GM23338 (cell line): ENCODE measurements at regions not wholly inside any gene's neighbourhood (a gene's known extent, or its start where the extent isn't known, plus 50 kb on each side); places are given as distances from the start of the nearest gene placed in this dataset.

Experiments
- ATAC-seq: fragments of 200-7000 bp; cut with Tn5 transposase; 3 replicates; pipeline ENCODE4 v1.9.1; 2020
- DNase-seq: peaks from one replicate; pipeline ENCODE4 v3.0.0-alpha.2; 2015; ENCODE audit warnings: low spot score
- H2AFZ ChIP-seq: fragments of 200-600 bp; sonication (generic); 2 replicates; pipeline ENCODE4 v1.8.0; 2016; ENCODE audit warnings: antibody characterized with exemption, mild to moderate bottlenecking, moderate library complexity
- H3F3A ChIP-seq: fragments of 200-600 bp; sonication (generic); replicated peaks from 2 replicates; pipeline ENCODE4 v1.8.0; 2017; ENCODE audit warnings: antibody characterized with exemption, mixed run types, low read depth
- H3K27ac ChIP-seq: fragments of 200-600 bp; sonication (generic); 2 replicates; pipeline ENCODE4 v1.6.1; 2016; ENCODE audit warnings: low read depth
- H3K27me3 ChIP-seq: fragments of 200-600 bp; sonication (generic); 2 replicates; pipeline ENCODE4 v1.8.0; 2016; ENCODE audit warnings: mild to moderate bottlenecking, mixed run types, moderate library complexity; ENCODE audit not compliant: insufficient read depth
- H3K36me3 ChIP-seq: fragments of 200-600 bp; sonication (generic); 2 replicates; pipeline ENCODE4 v1.8.0; 2016; ENCODE audit warnings: mild to moderate bottlenecking; ENCODE audit not compliant: insufficient read depth
- H3K4me1 ChIP-seq: fragments of 200-600 bp; sonication (generic); 2 replicates; pipeline ENCODE4 v1.8.0; 2016; ENCODE audit warnings: mild to moderate bottlenecking, moderate library complexity; ENCODE audit not compliant: insufficient read depth
- H3K4me2 ChIP-seq: fragments of 200-600 bp; sonication (generic); 2 replicates; pipeline ENCODE4 v1.7.1; 2017; ENCODE audit warnings: mixed run types
- H3K4me3 ChIP-seq: fragments of 200-600 bp; sonication (generic); 2 replicates; pipeline ENCODE4 v1.6.1; 2016; ENCODE audit warnings: mixed run types
- H3K79me2 ChIP-seq: fragments of 200-600 bp; sonication (generic); replicated peaks from 2 replicates; pipeline ENCODE4 v1.8.0; 2017; ENCODE audit warnings: mild to moderate bottlenecking; ENCODE audit not compliant: insufficient read depth
- H3K9me2 ChIP-seq: fragments of 200-600 bp; sonication (generic); 2 replicates; pipeline ENCODE4 v1.8.0; 2017; ENCODE audit not compliant: insufficient read depth
- H4K20me1 ChIP-seq: fragments of 200-600 bp; sonication (generic); replicated peaks from 2 replicates; pipeline ENCODE4 v1.8.0; 2017; ENCODE audit warnings: mild to moderate bottlenecking; ENCODE audit not compliant: insufficient read depth
- H3K27ac Mint-ChIP-seq: 2 replicates; pipeline ENCODE4 v1.8.0; 2020; ENCODE audit warnings: inconsistent platforms, mild to moderate bottlenecking, moderate library complexity, mixed read lengths
- H3K27me3 Mint-ChIP-seq: 3 replicates; pipeline ENCODE4 v1.8.0; 2022; ENCODE audit warnings: low read depth, mild to moderate bottlenecking, moderate library complexity, mixed read lengths, inconsistent platforms; ENCODE audit not compliant: insufficient read depth, poor library complexity
- H3K36me3 Mint-ChIP-seq: 3 replicates; pipeline ENCODE4 v1.8.0; 2021; ENCODE audit warnings: low read depth, mild to moderate bottlenecking, inconsistent platforms, moderate library complexity, mixed read lengths
- H3K4me1 Mint-ChIP-seq: 3 replicates; pipeline ENCODE4 v1.8.0; 2020; ENCODE audit warnings: mild to moderate bottlenecking, inconsistent platforms, mixed read lengths
- H3K4me3 Mint-ChIP-seq: 3 replicates; pipeline ENCODE4 v1.8.0; 2021; ENCODE audit warnings: moderate library complexity, mild to moderate bottlenecking, inconsistent platforms, mixed read lengths
- H3K9me3 Mint-ChIP-seq: 3 replicates; pipeline ENCODE4 v1.8.0; 2020; ENCODE audit warnings: moderate library complexity, mild to moderate bottlenecking, inconsistent platforms, mixed read lengths
- CREB1 ChIP-seq: fragments of 250-450 bp; sonication (Bioruptor Pico); IDR thresholded peaks from 2 replicates; pipeline ENCODE4 v1.5.0; 2020; ENCODE audit warnings: low read depth, mild to moderate bottlenecking, moderate library complexity
- ETS1 ChIP-seq: IDR thresholded peaks from 2 replicates; pipeline ENCODE4 v1.6.1; 2016; ENCODE audit warnings: antibody characterized with exemption
- EZH2 ChIP-seq: fragments of 200-600 bp; sonication (generic); IDR thresholded peaks from one replicate; pipeline ENCODE4 v1.8.0; 2017; ENCODE audit warnings: antibody characterized with exemption, mild to moderate bottlenecking, low read depth; ENCODE audit not compliant: unreplicated experiment
- EZH2phosphoT487 ChIP-seq: fragments of 200-600 bp; sonication (generic); IDR thresholded peaks from one replicate; pipeline ENCODE4 v1.8.1; 2018; ENCODE audit warnings: antibody characterized with exemption; ENCODE audit not compliant: unreplicated experiment
- JUNB ChIP-seq: IDR thresholded peaks from one replicate; pipeline ENCODE4 v1.6.1; 2016; ENCODE audit warnings: antibody characterized with exemption; ENCODE audit not compliant: unreplicated experiment
- NANOG ChIP-seq: IDR thresholded peaks from 2 replicates; pipeline ENCODE4 v1.6.1; 2016; ENCODE audit warnings: antibody characterized with exemption, borderline replicate concordance
- POLR2AphosphoS5 ChIP-seq: IDR thresholded peaks from 2 replicates; pipeline ENCODE4 v1.6.1; 2016; ENCODE audit warnings: antibody characterized with exemption, low read depth
- STAT1 ChIP-seq: IDR thresholded peaks from one replicate; pipeline ENCODE4 v1.6.1; 2016; ENCODE audit warnings: antibody characterized with exemption; ENCODE audit not compliant: unreplicated experiment
- ZNF114 ChIP-seq: fragments of 250-450 bp; sonication (Bioruptor Pico); IDR thresholded peaks from 2 replicates; pipeline ENCODE4 v1.5.0; 2020; ENCODE audit warnings: mild to moderate bottlenecking, moderate library complexity
- ZNF331 ChIP-seq: fragments of 250-450 bp; sonication (Bioruptor Pico); IDR thresholded peaks from 2 replicates; pipeline ENCODE4 v1.5.0; 2020; ENCODE audit warnings: low read depth, mild to moderate bottlenecking, moderate library complexity
- TF ChIP-seq, protein P1 (sequence below): IDR thresholded peaks from one replicate; pipeline ENCODE4 v1.6.1; 2018; ENCODE audit warnings: antibody characterized with exemption; ENCODE audit not compliant: unreplicated experiment
- TF ChIP-seq, protein P2 (sequence below): fragments of 250-450 bp; sonication (Bioruptor Pico); IDR thresholded peaks from 2 replicates; pipeline ENCODE4 v1.5.0; 2020; ENCODE audit warnings: mild to moderate bottlenecking, moderate library complexity
- TF ChIP-seq, protein P3 (sequence below), 2 experiments: fragments of 200-600 bp in 1 of 2; sonication (generic) in 1 of 2; conservative IDR thresholded peaks; 2 replicates each; pipeline versions ENCODE4 v1.5.1 to v1.6.1; 2016 to 2017; ENCODE audit warnings: antibody characterized with exemption in 2 of 2, low read depth in 2 of 2, mild to moderate bottlenecking in 2 of 2, moderate library complexity in 1 of 2

- DNase-seq (no peak), ATAC-seq (no peak)
- Histone ChIP-seq H3K9me2 (no peaks in the 10 kb centered on the region), H2AFZ (no peak overlapping the region), H3F3A (no peaks in the 10 kb centered on the region), H3K4me2 (no peak overlapping the region), H3K36me3 (no peaks in the 10 kb centered on the region), H3K27ac (no peak overlapping the region), H4K20me1 (no peaks in the 10 kb centered on the region), H3K4me1 (no peaks in the 10 kb centered on the region), H3K4me3 (no peak overlapping the region), H3K27me3 (no peaks in the 10 kb centered on the region), H3K79me2 (no peaks in the 10 kb centered on the region)
- peaks cover 3% of the 10 kb centered on the region for H3K27me3 Mint-ChIP-seq
- no peak overlapping the region for H3K27ac Mint-ChIP-seq
- TF ChIP-seq JUNB: no peak
- no peak for TF ChIP-seq ETS1
- TF ChIP-seq POLR2AphosphoS5: no peak
- no peak for TF ChIP-seq ZNF331 (CRISPR knock-in tag)
- no peak for TF ChIP-seq EZH2phosphoT487
- TF ChIP-seq, protein P1, sequence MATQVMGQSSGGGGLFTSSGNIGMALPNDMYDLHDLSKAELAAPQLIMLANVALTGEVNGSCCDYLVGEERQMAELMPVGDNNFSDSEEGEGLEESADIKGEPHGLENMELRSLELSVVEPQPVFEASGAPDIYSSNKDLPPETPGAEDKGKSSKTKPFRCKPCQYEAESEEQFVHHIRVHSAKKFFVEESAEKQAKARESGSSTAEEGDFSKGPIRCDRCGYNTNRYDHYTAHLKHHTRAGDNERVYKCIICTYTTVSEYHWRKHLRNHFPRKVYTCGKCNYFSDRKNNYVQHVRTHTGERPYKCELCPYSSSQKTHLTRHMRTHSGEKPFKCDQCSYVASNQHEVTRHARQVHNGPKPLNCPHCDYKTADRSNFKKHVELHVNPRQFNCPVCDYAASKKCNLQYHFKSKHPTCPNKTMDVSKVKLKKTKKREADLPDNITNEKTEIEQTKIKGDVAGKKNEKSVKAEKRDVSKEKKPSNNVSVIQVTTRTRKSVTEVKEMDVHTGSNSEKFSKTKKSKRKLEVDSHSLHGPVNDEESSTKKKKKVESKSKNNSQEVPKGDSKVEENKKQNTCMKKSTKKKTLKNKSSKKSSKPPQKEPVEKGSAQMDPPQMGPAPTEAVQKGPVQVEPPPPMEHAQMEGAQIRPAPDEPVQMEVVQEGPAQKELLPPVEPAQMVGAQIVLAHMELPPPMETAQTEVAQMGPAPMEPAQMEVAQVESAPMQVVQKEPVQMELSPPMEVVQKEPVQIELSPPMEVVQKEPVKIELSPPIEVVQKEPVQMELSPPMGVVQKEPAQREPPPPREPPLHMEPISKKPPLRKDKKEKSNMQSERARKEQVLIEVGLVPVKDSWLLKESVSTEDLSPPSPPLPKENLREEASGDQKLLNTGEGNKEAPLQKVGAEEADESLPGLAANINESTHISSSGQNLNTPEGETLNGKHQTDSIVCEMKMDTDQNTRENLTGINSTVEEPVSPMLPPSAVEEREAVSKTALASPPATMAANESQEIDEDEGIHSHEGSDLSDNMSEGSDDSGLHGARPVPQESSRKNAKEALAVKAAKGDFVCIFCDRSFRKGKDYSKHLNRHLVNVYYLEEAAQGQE: no peak
- TF ChIP-seq CREB1 (CRISPR knock-in tag): no peak
- TF ChIP-seq STAT1: no peak
- TF ChIP-seq, protein P2, sequence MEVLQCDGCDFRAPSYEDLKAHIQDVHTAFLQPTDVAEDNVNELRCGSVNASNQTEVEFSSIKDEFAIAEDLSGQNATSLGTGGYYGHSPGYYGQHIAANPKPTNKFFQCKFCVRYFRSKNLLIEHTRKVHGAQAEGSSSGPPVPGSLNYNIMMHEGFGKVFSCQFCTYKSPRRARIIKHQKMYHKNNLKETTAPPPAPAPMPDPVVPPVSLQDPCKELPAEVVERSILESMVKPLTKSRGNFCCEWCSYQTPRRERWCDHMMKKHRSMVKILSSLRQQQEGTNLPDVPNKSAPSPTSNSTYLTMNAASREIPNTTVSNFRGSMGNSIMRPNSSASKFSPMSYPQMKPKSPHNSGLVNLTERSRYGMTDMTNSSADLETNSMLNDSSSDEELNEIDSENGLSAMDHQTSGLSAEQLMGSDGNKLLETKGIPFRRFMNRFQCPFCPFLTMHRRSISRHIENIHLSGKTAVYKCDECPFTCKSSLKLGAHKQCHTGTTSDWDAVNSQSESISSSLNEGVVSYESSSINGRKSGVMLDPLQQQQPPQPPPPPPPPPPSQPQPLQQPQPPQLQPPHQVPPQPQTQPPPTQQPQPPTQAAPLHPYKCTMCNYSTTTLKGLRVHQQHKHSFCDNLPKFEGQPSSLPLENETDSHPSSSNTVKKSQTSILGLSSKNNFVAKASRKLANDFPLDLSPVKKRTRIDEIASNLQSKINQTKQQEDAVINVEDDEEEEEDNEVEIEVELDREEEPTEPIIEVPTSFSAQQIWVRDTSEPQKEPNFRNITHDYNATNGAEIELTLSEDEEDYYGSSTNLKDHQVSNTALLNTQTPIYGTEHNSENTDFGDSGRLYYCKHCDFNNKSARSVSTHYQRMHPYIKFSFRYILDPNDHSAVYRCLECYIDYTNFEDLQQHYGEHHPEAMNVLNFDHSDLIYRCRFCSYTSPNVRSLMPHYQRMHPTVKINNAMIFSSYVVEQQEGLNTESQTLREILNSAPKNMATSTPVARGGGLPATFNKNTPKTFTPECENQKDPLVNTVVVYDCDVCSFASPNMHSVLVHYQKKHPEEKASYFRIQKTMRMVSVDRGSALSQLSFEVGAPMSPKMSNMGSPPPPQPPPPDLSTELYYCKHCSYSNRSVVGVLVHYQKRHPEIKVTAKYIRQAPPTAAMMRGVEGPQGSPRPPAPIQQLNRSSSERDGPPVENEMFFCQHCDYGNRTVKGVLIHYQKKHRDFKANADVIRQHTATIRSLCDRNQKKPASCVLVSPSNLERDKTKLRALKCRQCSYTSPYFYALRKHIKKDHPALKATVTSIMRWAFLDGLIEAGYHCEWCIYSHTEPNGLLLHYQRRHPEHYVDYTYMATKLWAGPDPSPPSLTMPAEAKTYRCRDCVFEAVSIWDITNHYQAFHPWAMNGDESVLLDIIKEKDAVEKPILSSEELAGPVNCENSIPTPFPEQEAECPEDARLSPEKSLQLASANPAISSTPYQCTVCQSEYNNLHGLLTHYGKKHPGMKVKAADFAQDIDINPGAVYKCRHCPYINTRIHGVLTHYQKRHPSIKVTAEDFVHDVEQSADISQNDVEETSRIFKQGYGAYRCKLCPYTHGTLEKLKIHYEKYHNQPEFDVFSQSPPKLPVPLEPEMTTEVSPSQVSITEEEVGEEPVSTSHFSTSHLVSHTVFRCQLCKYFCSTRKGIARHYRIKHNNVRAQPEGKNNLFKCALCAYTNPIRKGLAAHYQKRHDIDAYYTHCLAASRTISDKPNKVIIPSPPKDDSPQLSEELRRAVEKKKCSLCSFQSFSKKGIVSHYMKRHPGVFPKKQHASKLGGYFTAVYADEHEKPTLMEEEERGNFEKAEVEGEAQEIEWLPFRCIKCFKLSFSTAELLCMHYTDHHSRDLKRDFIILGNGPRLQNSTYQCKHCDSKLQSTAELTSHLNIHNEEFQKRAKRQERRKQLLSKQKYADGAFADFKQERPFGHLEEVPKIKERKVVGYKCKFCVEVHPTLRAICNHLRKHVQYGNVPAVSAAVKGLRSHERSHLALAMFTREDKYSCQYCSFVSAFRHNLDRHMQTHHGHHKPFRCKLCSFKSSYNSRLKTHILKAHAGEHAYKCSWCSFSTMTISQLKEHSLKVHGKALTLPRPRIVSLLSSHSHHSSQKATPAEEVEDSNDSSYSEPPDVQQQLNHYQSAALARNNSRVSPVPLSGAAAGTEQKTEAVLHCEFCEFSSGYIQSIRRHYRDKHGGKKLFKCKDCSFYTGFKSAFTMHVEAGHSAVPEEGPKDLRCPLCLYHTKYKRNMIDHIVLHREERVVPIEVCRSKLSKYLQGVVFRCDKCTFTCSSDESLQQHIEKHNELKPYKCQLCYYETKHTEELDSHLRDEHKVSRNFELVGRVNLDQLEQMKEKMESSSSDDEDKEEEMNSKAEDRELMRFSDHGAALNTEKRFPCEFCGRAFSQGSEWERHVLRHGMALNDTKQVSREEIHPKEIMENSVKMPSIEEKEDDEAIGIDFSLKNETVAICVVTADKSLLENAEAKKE (CRISPR knock-in tag): no peak
- TF ChIP-seq NANOG: no peak
- TF ChIP-seq, protein P3, sequence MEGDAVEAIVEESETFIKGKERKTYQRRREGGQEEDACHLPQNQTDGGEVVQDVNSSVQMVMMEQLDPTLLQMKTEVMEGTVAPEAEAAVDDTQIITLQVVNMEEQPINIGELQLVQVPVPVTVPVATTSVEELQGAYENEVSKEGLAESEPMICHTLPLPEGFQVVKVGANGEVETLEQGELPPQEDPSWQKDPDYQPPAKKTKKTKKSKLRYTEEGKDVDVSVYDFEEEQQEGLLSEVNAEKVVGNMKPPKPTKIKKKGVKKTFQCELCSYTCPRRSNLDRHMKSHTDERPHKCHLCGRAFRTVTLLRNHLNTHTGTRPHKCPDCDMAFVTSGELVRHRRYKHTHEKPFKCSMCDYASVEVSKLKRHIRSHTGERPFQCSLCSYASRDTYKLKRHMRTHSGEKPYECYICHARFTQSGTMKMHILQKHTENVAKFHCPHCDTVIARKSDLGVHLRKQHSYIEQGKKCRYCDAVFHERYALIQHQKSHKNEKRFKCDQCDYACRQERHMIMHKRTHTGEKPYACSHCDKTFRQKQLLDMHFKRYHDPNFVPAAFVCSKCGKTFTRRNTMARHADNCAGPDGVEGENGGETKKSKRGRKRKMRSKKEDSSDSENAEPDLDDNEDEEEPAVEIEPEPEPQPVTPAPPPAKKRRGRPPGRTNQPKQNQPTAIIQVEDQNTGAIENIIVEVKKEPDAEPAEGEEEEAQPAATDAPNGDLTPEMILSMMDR (conservative IDR thresholded peaks at IDR 0.05; ENCODE audit: low read depth in 2 of 2): no peak
- TF ChIP-seq ZNF114 (CRISPR knock-in tag): no peak
- TF ChIP-seq EZH2: no peak
- H3K4me1 Mint-ChIP-seq: no peaks in the 10 kb centered on the region
- H3K4me3 Mint-ChIP-seq: no peak overlapping the region
- H3K36me3 Mint-ChIP-seq: no peaks in the 10 kb centered on the region
- peaks cover 2% of the 10 kb centered on the region; the same call in 2 of the 3 replicates for H3K9me3 Mint-ChIP-seq
Observed at GRCh38 chr12:97387844-97388243, 74.8 kb upstream of the RMST start.
